ENCODE measurements at regions not wholly inside any gene's neighbourhood (a gene's known extent, or its start where the extent isn't known, plus 50 kb on each side); places are given as distances from the start of the nearest gene placed in this dataset.
"Not testable (repeated sequence)": the region's sequence is repeated elsewhere in the genome, so short reads cannot be mapped to it uniquely, and the experiment has no call there.

GRCh38 chr2:156254637-156255067 is 77.9 kb downstream of the NR4A2 start:
- ATAC-seq (replicated peaks); H3K36me3 Mint-ChIP-seq; H3K27ac Mint-ChIP-seq; DNase-seq; H3K4me1 Mint-ChIP-seq; H3K9me3 Mint-ChIP-seq: not testable (repeated sequence)
- H3K27me3 Mint-ChIP-seq = peaks cover 0 to 13% of the 10 kb centered on the region in 2 donors
- H3K4me3 Mint-ChIP-seq = peak overlapping the region; percentile 26 to 57

- H3K4me1 Mint-ChIP-seq = peaks cover 0 to 3% of the 10 kb centered on the region in 2 donors
- no peak overlapping the region for H3K27ac Mint-ChIP-seq
- H3K4me3 Mint-ChIP-seq = no peak overlapping the region
- DNase-seq = no peak
- no peaks in the 10 kb centered on the region for H3K36me3 Mint-ChIP-seq
- no peak for ATAC-seq (replicated peaks)
- H3K27me3 Mint-ChIP-seq = peaks cover 0 to 13% of the 10 kb centered on the region in 2 donors
- peaks cover 0 to 2% of the 10 kb centered on the region in 2 donors for H3K9me3 Mint-ChIP-seq
These were observed 78.8 kb downstream of the NR4A2 start for GRCh38 chr2:156253765-156254164.

GRCh38 chr2:156242874-156243273 is 89.6 kb downstream of the NR4A2 start:
- H3K9me3 Mint-ChIP-seq = no peaks in the 10 kb centered on the region

GRCh38 chr2:156237558-156237957 is 95.0 kb downstream of the NR4A2 start:
- peaks cover 0 to 2% of the 10 kb centered on the region in 2 donors for H3K27me3 Mint-ChIP-seq
- H3K4me3 Mint-ChIP-seq = no peak overlapping the region
- no peaks in the 10 kb centered on the region for H3K4me1 Mint-ChIP-seq
- H3K9me3 Mint-ChIP-seq = peaks cover 4 to 15% of the 10 kb centered on the region in 2 donors
- H3K27ac Mint-ChIP-seq = no peak overlapping the region
- ATAC-seq (replicated peaks) (no peak), DNase-seq (no peak)
- no peaks in the 10 kb centered on the region for H3K36me3 Mint-ChIP-seq

More at GRCh38 chr2:156242874-156243273, 89.6 kb downstream of the NR4A2 start:
- H3K27me3 Mint-ChIP-seq = peaks cover 0 to 5% of the 10 kb centered on the region in 2 donors
- ATAC-seq (replicated peaks) (no peak), DNase-seq (no peak)
- no peaks in the 10 kb centered on the region for H3K4me1 Mint-ChIP-seq
- no peaks in the 10 kb centered on the region for H3K36me3 Mint-ChIP-seq
- H3K4me3 Mint-ChIP-seq = no peak overlapping the region
- no peak overlapping the region for H3K27ac Mint-ChIP-seq

GRCh38 chr2:156229724-156230362 is 102.7 kb downstream of the NR4A2 start:
- Mint-ChIP-seq H3K36me3 (no peaks in the 10 kb centered on the region), H3K9me3 (peaks cover 10 to 26% of the 10 kb centered on the region in 2 donors), H3K27me3 (peaks cover 0 to 3% of the 10 kb centered on the region in 2 donors), H3K4me1 (no peaks in the 10 kb centered on the region), H3K4me3 (no peak overlapping the region), H3K27ac (no peak overlapping the region)
- DNase-seq (no peak), ATAC-seq (replicated peaks) (no peak)

- not testable (repeated sequence) for H3K36me3 Mint-ChIP-seq; ATAC-seq (replicated peaks); H3K4me1 Mint-ChIP-seq; H3K4me3 Mint-ChIP-seq; H3K27ac Mint-ChIP-seq; H3K27me3 Mint-ChIP-seq; DNase-seq
- H3K9me3 Mint-ChIP-seq = peaks cover 28 to 29% of the 10 kb centered on the region in 2 donors
These were observed 109.2 kb downstream of the NR4A2 start for GRCh38 chr2:156223328-156223727.

- DNase-seq (no peak), ATAC-seq (replicated peaks) (no peak)
- H3K27me3 Mint-ChIP-seq = peaks cover 0 to 7% of the 10 kb centered on the region in 2 donors
- H3K4me1 Mint-ChIP-seq = no peaks in the 10 kb centered on the region
- H3K4me3 Mint-ChIP-seq = no peak overlapping the region
- peaks cover 1 to 4% of the 10 kb centered on the region in 2 donors for H3K36me3 Mint-ChIP-seq
- peaks cover 28 to 29% of the 10 kb centered on the region in 2 donors for H3K9me3 Mint-ChIP-seq
- no peak overlapping the region for H3K27ac Mint-ChIP-seq
These were observed 110.8 kb downstream of the NR4A2 start for GRCh38 chr2:156221703-156222102.

GRCh38 chr2:156219491-156220100 is 112.9 kb downstream of the NR4A2 start:
- H3K4me3 Mint-ChIP-seq = no peak overlapping the region
- no peaks in the 10 kb centered on the region for H3K4me1 Mint-ChIP-seq
- H3K9me3 Mint-ChIP-seq = peaks cover 27 to 28% of the 10 kb centered on the region in 2 donors
- H3K27ac Mint-ChIP-seq = no peak overlapping the region
- peaks cover 0 to 4% of the 10 kb centered on the region in 2 donors for H3K27me3 Mint-ChIP-seq
- no peak for DNase-seq
- no peak for ATAC-seq (replicated peaks)
- peaks cover 1 to 4% of the 10 kb centered on the region in 2 donors for H3K36me3 Mint-ChIP-seq

- Mint-ChIP-seq H3K36me3 (no peaks in the 10 kb centered on the region), H3K4me3 (no peak overlapping the region), H3K27me3 (peaks cover 0 to 4% of the 10 kb centered on the region in 2 donors), H3K9me3 (peaks cover 5% of the 10 kb centered on the region in 2 donors), H3K4me1 (no peaks in the 10 kb centered on the region), H3K27ac (no peak overlapping the region)
- DNase-seq (no peak), ATAC-seq (replicated peaks) (no peak)
These were observed 116.9 kb downstream of the NR4A2 start for GRCh38 chr2:156215656-156216055.

GRCh38 chr2:156211318-156211717 is 121.2 kb downstream of the NR4A2 start:
- H3K27me3 Mint-ChIP-seq = no peaks in the 10 kb centered on the region
- H3K4me1 Mint-ChIP-seq = no peaks in the 10 kb centered on the region
- no peak overlapping the region for H3K27ac Mint-ChIP-seq

GRCh38 chr2:156206355-156206754 is 126.2 kb downstream of the NR4A2 start:
- no peaks in the 10 kb centered on the region for H3K4me1 Mint-ChIP-seq
- no peak overlapping the region for H3K4me3 Mint-ChIP-seq

More at GRCh38 chr2:156211318-156211717, 121.2 kb downstream of the NR4A2 start:
- no peaks in the 10 kb centered on the region for H3K36me3 Mint-ChIP-seq
- H3K4me3 Mint-ChIP-seq = no peak overlapping the region
- H3K9me3 Mint-ChIP-seq = no peaks in the 10 kb centered on the region
- no peak for DNase-seq
- ATAC-seq (replicated peaks) = no peak

GRCh38 chr2:156199588-156199987 is 132.9 kb downstream of the NR4A2 start:
- DNase-seq = no peak

More at GRCh38 chr2:156206355-156206754, 126.2 kb downstream of the NR4A2 start:
- no peak overlapping the region for H3K27ac Mint-ChIP-seq
- H3K36me3 Mint-ChIP-seq = no peaks in the 10 kb centered on the region
- no peaks in the 10 kb centered on the region for H3K27me3 Mint-ChIP-seq
- no peak for ATAC-seq (replicated peaks)
- no peaks in the 10 kb centered on the region for H3K9me3 Mint-ChIP-seq
- no peak for DNase-seq

GRCh38 chr2:156196031-156196430 is 136.5 kb downstream of the NR4A2 start:
- no peaks in the 10 kb centered on the region for H3K9me3 Mint-ChIP-seq
- DNase-seq = no peak
- no peaks in the 10 kb centered on the region for H3K4me1 Mint-ChIP-seq
- H3K4me3 Mint-ChIP-seq = no peak overlapping the region
- no peaks in the 10 kb centered on the region for H3K36me3 Mint-ChIP-seq
- H3K27ac Mint-ChIP-seq = no peak overlapping the region
- H3K27me3 Mint-ChIP-seq = no peaks in the 10 kb centered on the region
- ATAC-seq (replicated peaks) = no peak

More at GRCh38 chr2:156199588-156199987, 132.9 kb downstream of the NR4A2 start:
- ATAC-seq (replicated peaks) = no peak
- no peak overlapping the region for H3K27ac Mint-ChIP-seq
- no peaks in the 10 kb centered on the region for H3K36me3 Mint-ChIP-seq
- no peaks in the 10 kb centered on the region for H3K27me3 Mint-ChIP-seq
- no peaks in the 10 kb centered on the region for H3K4me1 Mint-ChIP-seq
- H3K4me3 Mint-ChIP-seq = no peak overlapping the region
- H3K9me3 Mint-ChIP-seq = no peaks in the 10 kb centered on the region

GRCh38 chr2:156192468-156192867 is 140.1 kb downstream of the NR4A2 start:
- DNase-seq (no peak), ATAC-seq (replicated peaks) (peak in 1 of 2 donors; percentile 20)
- Mint-ChIP-seq H3K36me3 (no peaks in the 10 kb centered on the region), H3K4me1 (no peaks in the 10 kb centered on the region), H3K27ac (no peak overlapping the region), H3K4me3 (no peak overlapping the region), H3K27me3 (no peaks in the 10 kb centered on the region), H3K9me3 (no peaks in the 10 kb centered on the region)

- Mint-ChIP-seq H3K27ac (no peak overlapping the region), H3K4me3 (no peak overlapping the region), H3K27me3 (no peaks in the 10 kb centered on the region), H3K36me3 (no peaks in the 10 kb centered on the region), H3K4me1 (no peaks in the 10 kb centered on the region), H3K9me3 (no peaks in the 10 kb centered on the region)
- ATAC-seq (replicated peaks) (no peak), DNase-seq (no peak)
These were observed 141.0 kb downstream of the NR4A2 start for GRCh38 chr2:156191527-156191926.

Measured in stimulated activated naive B cell treated with anti-CD40 and anti-IgM and Interleukin-4, amounts not matched to agents 10 μg/mL and 1 μg/mL and 100 μg/mL, for 72 hours (primary cell).